Fibroblast of mammary gland (primary cell): ENCODE measurements at regions not wholly inside any gene's neighbourhood (a gene's known extent, or its start where the extent isn't known, plus 50 kb on each side); places are given as distances from the start of the nearest gene placed in this dataset.

ENCODE experiments used
- DNase-seq: peaks from one replicate; pipeline ENCODE4 v3.0.0-alpha.2; 2010; ENCODE audit warnings: low read depth
- H3K4me3 ChIP-seq: 2 replicates; pipeline ENCODE4 v1.5.1; 2011; ENCODE audit warnings: low read depth, mild to moderate bottlenecking, low read length, moderate library complexity; ENCODE audit not compliant: control insufficient read depth
- TF ChIP-seq, protein P1 (sequence below): conservative IDR thresholded peaks from 2 replicates; pipeline ENCODE4 v1.5.1; 2011; ENCODE audit warnings: low read depth, low read length, inconsistent platforms; ENCODE audit not compliant: control insufficient read depth, insufficient read depth

DNA sequence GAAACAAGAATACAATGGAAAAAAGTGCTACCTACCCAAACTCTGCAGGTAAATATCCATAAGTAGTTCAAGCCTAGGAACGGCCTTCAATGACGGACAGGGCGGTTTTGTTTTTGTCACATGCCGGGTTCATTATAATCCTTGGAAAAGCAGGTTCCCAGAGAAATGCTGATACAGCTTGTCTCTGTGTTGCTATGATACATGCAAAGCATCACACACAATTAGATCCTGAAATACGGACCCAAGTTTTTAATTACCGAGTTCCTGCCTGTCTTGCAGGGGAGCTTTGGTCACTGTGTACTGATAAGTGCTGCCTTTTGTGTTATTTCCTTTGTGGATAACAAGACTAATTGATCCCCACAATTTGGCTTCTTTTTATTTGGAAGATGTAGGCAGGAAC lies 217.4 kb downstream of the HAPSTR1 start:
- TF ChIP-seq, protein P1, sequence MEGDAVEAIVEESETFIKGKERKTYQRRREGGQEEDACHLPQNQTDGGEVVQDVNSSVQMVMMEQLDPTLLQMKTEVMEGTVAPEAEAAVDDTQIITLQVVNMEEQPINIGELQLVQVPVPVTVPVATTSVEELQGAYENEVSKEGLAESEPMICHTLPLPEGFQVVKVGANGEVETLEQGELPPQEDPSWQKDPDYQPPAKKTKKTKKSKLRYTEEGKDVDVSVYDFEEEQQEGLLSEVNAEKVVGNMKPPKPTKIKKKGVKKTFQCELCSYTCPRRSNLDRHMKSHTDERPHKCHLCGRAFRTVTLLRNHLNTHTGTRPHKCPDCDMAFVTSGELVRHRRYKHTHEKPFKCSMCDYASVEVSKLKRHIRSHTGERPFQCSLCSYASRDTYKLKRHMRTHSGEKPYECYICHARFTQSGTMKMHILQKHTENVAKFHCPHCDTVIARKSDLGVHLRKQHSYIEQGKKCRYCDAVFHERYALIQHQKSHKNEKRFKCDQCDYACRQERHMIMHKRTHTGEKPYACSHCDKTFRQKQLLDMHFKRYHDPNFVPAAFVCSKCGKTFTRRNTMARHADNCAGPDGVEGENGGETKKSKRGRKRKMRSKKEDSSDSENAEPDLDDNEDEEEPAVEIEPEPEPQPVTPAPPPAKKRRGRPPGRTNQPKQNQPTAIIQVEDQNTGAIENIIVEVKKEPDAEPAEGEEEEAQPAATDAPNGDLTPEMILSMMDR = no peak
- DNase-seq = no peak
- H3K4me3 ChIP-seq = no peak overlapping the region

DNA sequence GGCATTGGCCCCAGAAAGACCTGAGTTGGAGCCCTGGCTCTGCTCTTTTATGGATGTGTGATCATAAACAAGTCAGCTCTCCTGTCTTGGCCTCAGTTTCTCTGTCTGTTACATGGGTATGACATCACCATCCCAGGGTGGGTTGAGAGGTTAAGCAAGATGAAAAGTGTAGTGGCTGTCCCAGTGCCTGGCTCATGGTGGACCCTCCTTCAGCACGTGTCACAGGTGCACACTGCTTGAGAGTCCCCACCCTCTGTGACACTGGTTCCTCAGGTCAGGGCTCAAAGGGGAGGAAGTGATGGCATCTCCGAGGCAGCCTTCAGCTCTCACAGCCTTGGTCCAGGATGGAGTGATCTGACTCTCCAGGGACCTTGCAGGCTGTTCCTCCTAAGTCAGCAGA lies 218.4 kb downstream of the HAPSTR1 start:
- TF ChIP-seq, protein P1 = no peak
- no peak for DNase-seq
- H3K4me3 ChIP-seq = no peak overlapping the region

DNA sequence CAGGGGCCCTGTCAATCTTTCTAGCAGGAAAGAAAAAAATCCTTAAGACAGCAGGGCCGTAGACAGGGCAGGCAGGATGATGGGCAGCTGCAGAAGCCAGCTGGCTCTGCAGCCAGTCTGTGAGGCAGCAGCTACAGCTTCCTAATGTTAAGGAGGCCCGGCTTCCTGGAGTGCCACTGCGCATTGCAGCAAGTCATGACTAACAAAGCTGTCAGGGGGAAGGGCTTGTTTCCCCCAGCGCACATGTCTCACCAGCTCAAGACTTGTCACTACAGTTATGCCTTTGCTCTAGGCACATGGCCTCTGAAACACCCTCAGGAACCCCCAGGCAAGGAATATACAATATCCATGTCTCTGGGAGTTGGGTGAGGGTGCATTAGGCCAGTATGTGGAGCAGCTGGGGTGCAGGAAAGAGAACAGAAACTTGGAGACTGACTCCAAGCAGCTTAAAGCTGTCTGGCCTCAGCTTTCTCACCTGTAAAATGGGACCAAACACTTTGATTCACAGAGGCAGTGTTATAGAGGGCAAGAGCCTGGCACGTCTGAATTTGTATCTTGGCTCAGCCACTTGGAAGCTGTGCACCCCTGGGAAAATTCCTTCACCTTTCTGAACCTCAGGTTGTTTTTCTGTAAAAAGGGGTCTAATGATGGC lies 220.0 kb downstream of the HAPSTR1 start:
- DNase-seq = no peak
- TF ChIP-seq, protein P1 = no peak
- no peak overlapping the region for H3K4me3 ChIP-seq

DNA sequence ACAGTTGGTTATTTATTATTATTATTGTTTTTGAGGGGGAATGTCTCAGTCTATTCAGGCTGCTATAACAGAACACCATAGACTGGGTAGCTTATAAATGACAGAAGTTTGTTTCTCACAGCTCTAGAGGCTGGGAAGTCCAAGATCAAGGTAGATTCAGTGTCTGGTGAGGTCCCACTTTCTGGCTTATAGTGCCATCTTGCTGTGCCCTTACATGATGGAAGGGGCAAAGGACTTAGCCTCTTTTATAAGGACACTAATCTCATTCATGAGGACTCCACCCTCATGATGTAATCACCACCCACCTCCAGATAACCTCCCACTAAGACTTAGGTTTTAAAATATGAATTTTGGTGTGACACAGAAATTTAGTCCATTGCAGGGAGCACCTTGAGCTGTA lies 224.6 kb downstream of the HAPSTR1 start:
- H3K4me3 ChIP-seq = no peak overlapping the region
- no peak for DNase-seq
- TF ChIP-seq, protein P1 = no peak

DNA sequence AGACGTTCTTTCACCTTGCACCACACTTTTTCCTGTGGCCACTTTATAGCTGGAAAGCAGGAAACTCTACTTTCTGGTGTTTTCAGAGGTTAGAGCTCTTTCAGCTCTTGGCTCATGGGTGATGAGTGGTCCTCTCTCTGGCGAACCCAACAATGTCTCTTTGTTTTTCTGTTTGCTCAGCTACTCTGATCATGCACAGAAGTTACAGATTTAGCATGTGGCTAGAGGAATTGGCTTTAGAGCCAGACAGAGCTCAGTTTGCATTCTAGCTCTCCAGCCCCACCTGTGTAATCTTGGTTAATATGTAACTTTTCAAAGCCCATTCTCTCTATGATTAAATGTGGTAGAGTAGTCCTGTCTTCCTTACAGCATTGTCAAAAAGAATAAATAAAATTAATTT lies 225.2 kb downstream of the HAPSTR1 start:
- H3K4me3 ChIP-seq = no peak overlapping the region

DNA sequence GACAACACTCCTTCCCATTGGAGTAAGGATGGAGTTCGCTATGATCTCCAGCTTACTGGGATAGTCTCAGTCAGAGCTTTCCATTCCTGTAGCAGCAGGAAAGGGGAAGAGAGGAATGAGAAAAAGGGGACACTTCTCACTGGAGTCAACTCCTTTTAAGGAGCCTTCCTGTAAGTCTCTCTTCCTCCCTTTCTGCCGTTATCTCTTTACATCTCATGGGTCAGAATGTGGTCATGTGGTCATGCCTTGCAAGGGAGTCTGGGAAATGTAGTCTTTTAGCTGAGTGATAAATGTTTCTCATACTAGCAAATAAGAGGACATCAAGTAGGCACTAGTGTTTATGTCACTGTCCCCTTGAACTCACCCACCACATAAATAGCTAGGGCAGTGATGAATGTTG lies 227.3 kb downstream of the HAPSTR1 start:
- no peak for DNase-seq
- no peak overlapping the region for H3K4me3 ChIP-seq
- TF ChIP-seq, protein P1 = no peak

More for the DNA sequence above, 225.2 kb downstream of the HAPSTR1 start:
- DNase-seq = no peak
- TF ChIP-seq, protein P1 = no peak

DNA sequence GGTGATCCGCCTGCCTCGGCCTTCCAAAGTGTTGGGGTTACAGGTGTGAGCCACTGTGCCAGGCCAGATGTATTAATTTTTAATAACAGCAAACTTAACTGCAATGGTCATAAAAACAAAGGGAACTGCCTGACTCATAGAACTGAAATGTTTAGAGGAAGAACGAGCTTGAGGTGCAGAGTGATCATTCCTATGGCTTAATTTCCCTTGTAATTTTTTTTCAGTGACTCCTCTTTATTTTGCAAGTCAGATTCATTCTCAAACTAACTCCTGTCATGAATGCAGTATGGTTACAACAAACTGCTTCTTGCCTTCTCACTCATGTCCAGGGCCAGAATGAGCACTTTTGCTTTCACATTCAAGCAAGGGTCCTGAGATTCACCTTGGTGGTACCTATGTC lies 231.3 kb downstream of the HAPSTR1 start:
- no peak overlapping the region for H3K4me3 ChIP-seq
- TF ChIP-seq, protein P1 = no peak
- DNase-seq = no peak
